ENCODE measurements at regions not wholly inside any gene's neighbourhood (a gene's known extent, or its start where the extent isn't known, plus 50 kb on each side); places are given as distances from the start of the nearest gene placed in this dataset.

- 0 out of 2 replicates have a peak, but pooled peaks cover 3% of the 10 kb centered on the region for H4K20me1 ChIP-seq (ENCODE audit: insufficient read depth, low read depth, low read length)
- no peak overlapping the region for H3K9ac ChIP-seq (ENCODE audit: low read length)
- no peak overlapping the region for H3K27ac ChIP-seq (ENCODE audit: low read length)
- peaks cover 6% of the 10 kb centered on the region; the same call in 1 of the 2 replicates for H3K4me1 ChIP-seq (ENCODE audit: low read length)
- no peaks in the 10 kb centered on the region for H3K9me2 ChIP-seq (replicated peaks; ENCODE audit: insufficient read depth, low read length)
- no peaks in the 10 kb centered on the region for H3K79me2 ChIP-seq (ENCODE audit: low read length)
- no peak overlapping the region for H2AFZ ChIP-seq (ENCODE audit: low read length)
- no peak overlapping the region for H3K4me2 ChIP-seq (ENCODE audit: low read depth, low read length, poor library complexity, severe bottlenecking)
- no peaks in the 10 kb centered on the region for H3K27me3 ChIP-seq (ENCODE audit: low read length)
- no peaks in the 10 kb centered on the region for H3K36me3 ChIP-seq (ENCODE audit: insufficient read depth, low read length)
- peak; percentile 71 for DNase-seq
- no peaks in the 10 kb centered on the region for H3K9me3 ChIP-seq (ENCODE audit: low read length)
- H3K4me3 ChIP-seq (ENCODE audit: low read length) = no peak overlapping the region
Measured at GRCh38 chr4:74671080-74671698, 123.1 kb downstream of the BTC start.

DNA sequence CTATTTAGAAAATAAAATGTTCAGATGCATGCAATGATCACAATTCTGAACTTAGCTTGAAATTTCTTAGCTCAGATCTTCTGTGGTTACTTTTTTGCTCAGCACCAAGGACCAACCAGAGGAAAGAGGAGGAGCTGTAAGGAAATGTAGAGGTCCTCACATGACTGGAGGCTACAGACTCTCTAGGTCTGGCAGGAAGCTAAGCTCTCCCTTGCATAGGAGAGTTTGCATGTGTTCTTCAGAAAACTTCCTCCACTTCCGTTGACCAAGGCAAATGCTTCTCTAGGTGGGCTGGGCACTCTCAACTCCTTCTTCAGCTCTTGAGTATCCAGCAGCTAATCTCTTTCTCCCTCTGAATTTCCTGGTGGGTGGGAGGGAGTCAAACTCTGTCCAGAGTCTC is 119.6 kb downstream of the BTC start:
- H3K36me3 ChIP-seq (ENCODE audit: insufficient read depth, low read length) = no peaks in the 10 kb centered on the region
- no peaks in the 10 kb centered on the region for H4K20me1 ChIP-seq (ENCODE audit: insufficient read depth, low read depth, low read length)
- H3K9ac ChIP-seq (ENCODE audit: low read length) = no peak overlapping the region
- no peaks in the 10 kb centered on the region for H3K9me3 ChIP-seq (ENCODE audit: low read length)
- no peaks in the 10 kb centered on the region for H3K79me2 ChIP-seq (ENCODE audit: low read length)
- H3K4me2 ChIP-seq (ENCODE audit: low read depth, low read length, poor library complexity, severe bottlenecking) = no peak overlapping the region
- H3K27ac ChIP-seq (ENCODE audit: low read length) = no peak overlapping the region
- H2AFZ ChIP-seq (ENCODE audit: low read length) = peak overlapping the region; percentile 49; the same call in 1 of the 2 replicates
- no peak overlapping the region for H3K4me3 ChIP-seq (ENCODE audit: low read length)
- peaks cover 6% of the 10 kb centered on the region; the same call in 1 of the 2 replicates for H3K4me1 ChIP-seq (ENCODE audit: low read length)
- no peaks in the 10 kb centered on the region for H3K9me2 ChIP-seq (replicated peaks; ENCODE audit: insufficient read depth, low read length)
- no peaks in the 10 kb centered on the region for H3K27me3 ChIP-seq (ENCODE audit: low read length)
- DNase-seq = peak; percentile 43

DNA sequence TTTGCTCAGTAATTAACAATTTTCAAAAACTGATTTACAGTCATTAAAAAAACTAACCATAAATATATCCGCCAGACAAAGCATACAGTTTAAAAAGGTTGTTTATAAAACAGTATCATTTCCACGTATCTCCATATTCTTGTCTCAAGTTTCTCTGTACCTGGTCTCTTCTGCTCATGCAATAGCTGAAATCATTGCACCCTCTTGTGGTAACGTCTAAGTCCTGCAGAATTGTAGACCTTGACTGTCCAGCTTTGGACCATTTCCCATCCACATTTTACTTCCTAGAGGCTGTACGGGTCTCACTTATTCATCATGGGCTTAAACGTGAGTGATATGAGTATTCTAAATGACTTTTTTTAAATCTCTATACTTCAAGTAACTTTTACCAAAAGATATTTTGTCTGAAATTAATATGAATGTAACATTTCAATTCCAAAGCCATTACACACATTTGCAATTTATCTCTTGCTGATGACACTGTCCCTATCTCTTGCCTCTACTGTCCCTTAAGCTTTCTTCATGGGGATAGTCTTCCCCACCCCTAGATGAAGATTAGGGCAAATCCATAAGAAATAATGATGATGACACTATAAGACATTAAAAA is 118.5 kb downstream of the BTC start:
- Histone ChIP-seq H3K4me2 (ENCODE audit: low read depth, low read length, poor library complexity, severe bottlenecking) (no peak overlapping the region), H3K27me3 (ENCODE audit: low read length) (no peaks in the 10 kb centered on the region)
- peak; percentile 78 for DNase-seq

GRCh38 chr4:74682567-74683359 is 111.6 kb downstream of the BTC start:
- DNase-seq = no peak
- Histone ChIP-seq H3K4me3 (ENCODE audit: low read length) (no peak overlapping the region), H2AFZ (ENCODE audit: low read length) (no peak overlapping the region), H3K4me1 (ENCODE audit: low read length) (no peaks in the 10 kb centered on the region; the same call in 1 of the 2 replicates), H3K9me2 (replicated peaks; ENCODE audit: insufficient read depth, low read length) (no peaks in the 10 kb centered on the region), H3K4me2 (ENCODE audit: low read depth, low read length, poor library complexity, severe bottlenecking) (no peak overlapping the region), H3K27ac (ENCODE audit: low read length) (no peak overlapping the region), H3K36me3 (ENCODE audit: insufficient read depth, low read length) (no peaks in the 10 kb centered on the region), H4K20me1 (ENCODE audit: insufficient read depth, low read depth, low read length) (no peaks in the 10 kb centered on the region), H3K27me3 (ENCODE audit: low read length) (no peaks in the 10 kb centered on the region), H3K9ac (ENCODE audit: low read length) (no peak overlapping the region), H3K79me2 (ENCODE audit: low read length) (no peaks in the 10 kb centered on the region), H3K9me3 (ENCODE audit: low read length) (no peaks in the 10 kb centered on the region)

More for the DNA sequence above, 118.5 kb downstream of the BTC start:
- no peaks in the 10 kb centered on the region for H3K9me3 ChIP-seq (ENCODE audit: low read length)
- no peak overlapping the region for H3K4me3 ChIP-seq (ENCODE audit: low read length)
- no peak overlapping the region for H3K27ac ChIP-seq (ENCODE audit: low read length)
- peaks cover 6% of the 10 kb centered on the region; the same call in 1 of the 2 replicates for H3K4me1 ChIP-seq (ENCODE audit: low read length)
- no peaks in the 10 kb centered on the region for H3K36me3 ChIP-seq (ENCODE audit: insufficient read depth, low read length)
- no peaks in the 10 kb centered on the region for H4K20me1 ChIP-seq (ENCODE audit: insufficient read depth, low read depth, low read length)
- no peaks in the 10 kb centered on the region for H3K79me2 ChIP-seq (ENCODE audit: low read length)
- no peak overlapping the region for H2AFZ ChIP-seq (ENCODE audit: low read length)
- no peak overlapping the region for H3K9ac ChIP-seq (ENCODE audit: low read length)
- H3K9me2 ChIP-seq (replicated peaks; ENCODE audit: insufficient read depth, low read length) = no peaks in the 10 kb centered on the region

DNA sequence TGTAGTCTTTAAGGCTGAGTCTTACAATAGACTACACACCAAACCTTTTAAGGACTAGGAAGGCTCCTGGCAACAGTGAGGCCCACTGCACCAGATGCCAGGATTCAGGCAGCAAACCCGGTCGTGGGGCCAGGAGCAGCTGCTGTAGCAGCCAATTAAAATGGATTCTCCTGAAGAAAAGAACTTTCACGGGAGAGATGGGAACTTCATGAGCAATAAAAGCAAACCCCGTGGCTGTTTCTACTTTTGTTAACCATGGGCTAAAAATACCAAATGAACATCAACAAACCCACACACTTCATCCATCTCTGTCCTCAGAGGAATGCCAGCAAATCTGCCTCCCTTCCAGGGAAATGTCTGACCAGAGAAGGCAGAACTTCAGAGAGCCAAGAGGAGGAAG is 101.4 kb downstream of the BTC start:
- Histone ChIP-seq H3K27ac (ENCODE audit: low read length) (no peak overlapping the region), H3K9ac (ENCODE audit: low read length) (no peak overlapping the region), H3K9me2 (replicated peaks; ENCODE audit: insufficient read depth, low read length) (no peaks in the 10 kb centered on the region), H3K4me2 (ENCODE audit: low read depth, low read length, poor library complexity, severe bottlenecking) (no peak overlapping the region), H3K4me1 (ENCODE audit: low read length) (peaks cover 33% of the 10 kb centered on the region), H3K79me2 (ENCODE audit: low read length) (no peaks in the 10 kb centered on the region), H4K20me1 (ENCODE audit: insufficient read depth, low read depth, low read length) (no peaks in the 10 kb centered on the region), H3K4me3 (ENCODE audit: low read length) (no peak overlapping the region), H3K36me3 (ENCODE audit: insufficient read depth, low read length) (no peaks in the 10 kb centered on the region), H3K27me3 (ENCODE audit: low read length) (no peaks in the 10 kb centered on the region), H2AFZ (ENCODE audit: low read length) (no peak overlapping the region), H3K9me3 (ENCODE audit: low read length) (no peaks in the 10 kb centered on the region)
- no peak for DNase-seq

Measured in Karpas-422 (cell line).